ENCODE measurements at regions not wholly inside any gene's neighbourhood (a gene's known extent, or its start where the extent isn't known, plus 50 kb on each side); places are given as distances from the start of the nearest gene placed in this dataset.
A peak's percentile ranks its signal among the peaks of the same experiment; 100 is the strongest.
"Not testable (repeated sequence)": the region's sequence is repeated elsewhere in the genome, so short reads cannot be mapped to it uniquely, and the experiment has no call there.

- Mint-ChIP-seq H3K4me1 (no peaks in the 10 kb centered on the region), H3K4me3 (no peak overlapping the region), H3K36me3 (no peaks in the 10 kb centered on the region), H3K27ac (no peak overlapping the region), H3K27me3 (peaks cover 9% of the 10 kb centered on the region), H3K9me3 (no peaks in the 10 kb centered on the region)
Measured at GRCh38 chr9:15068261-15068660, 158.0 kb upstream of the FREM1 start.

DNA sequence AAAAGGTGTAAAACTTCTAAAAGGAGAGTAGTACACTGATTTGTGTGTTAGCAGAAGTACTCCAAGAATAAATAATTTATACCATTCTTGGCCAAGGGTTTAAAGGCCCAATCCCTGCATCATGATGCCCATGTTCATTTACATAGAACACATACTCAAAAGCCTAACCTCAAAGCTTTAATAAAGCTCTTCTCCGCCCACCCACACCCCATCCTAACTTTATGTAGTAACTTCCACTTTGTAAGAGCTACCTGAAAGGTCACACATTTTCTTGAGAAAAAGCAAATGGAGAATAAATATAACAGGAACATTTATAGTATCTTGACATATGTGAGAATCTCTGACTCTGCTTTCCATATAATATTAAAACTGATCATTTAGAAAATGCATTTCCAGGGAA, 148.8 kb upstream of the FREM1 start:
- Mint-ChIP-seq H3K4me1 (no peaks in the 10 kb centered on the region), H3K36me3 (peaks cover 4% of the 10 kb centered on the region), H3K27me3 (peaks cover 9% of the 10 kb centered on the region), H3K9me3 (no peaks in the 10 kb centered on the region), H3K27ac (no peak overlapping the region), H3K4me3 (no peak overlapping the region)

GRCh38 chr9:15058236-15058635, 148.0 kb upstream of the FREM1 start:
- Mint-ChIP-seq H3K36me3 (peaks cover 4% of the 10 kb centered on the region), H3K9me3 (no peaks in the 10 kb centered on the region), H3K4me1 (no peaks in the 10 kb centered on the region), H3K27ac (no peak overlapping the region), H3K27me3 (peaks cover 6% of the 10 kb centered on the region), H3K4me3 (no peak overlapping the region)

DNA sequence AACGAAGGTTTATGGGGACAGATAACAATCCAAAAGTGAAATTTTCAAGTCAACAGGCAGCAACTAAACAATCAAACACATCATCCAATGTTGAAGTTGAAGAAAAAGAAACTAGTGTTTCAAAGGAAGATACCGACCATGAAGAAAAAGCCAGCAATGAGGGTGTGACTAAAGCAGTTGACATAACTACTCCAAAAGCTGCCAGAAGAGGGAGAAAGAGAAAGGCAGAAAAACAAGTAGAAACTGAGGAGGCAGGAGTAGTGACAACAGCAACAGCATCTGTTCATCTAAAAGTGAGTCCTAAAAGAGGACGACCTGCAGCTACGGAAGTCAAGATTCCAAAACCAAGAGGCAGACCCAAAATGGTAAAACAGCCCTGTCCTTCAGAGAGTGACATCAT, 145.1 kb upstream of the FREM1 start:
- H3K36me3 Mint-ChIP-seq, H3K4me3 Mint-ChIP-seq, H3K4me1 Mint-ChIP-seq, H3K9me3 Mint-ChIP-seq, H3K27ac Mint-ChIP-seq, H3K27me3 Mint-ChIP-seq: not testable (repeated sequence)

DNA sequence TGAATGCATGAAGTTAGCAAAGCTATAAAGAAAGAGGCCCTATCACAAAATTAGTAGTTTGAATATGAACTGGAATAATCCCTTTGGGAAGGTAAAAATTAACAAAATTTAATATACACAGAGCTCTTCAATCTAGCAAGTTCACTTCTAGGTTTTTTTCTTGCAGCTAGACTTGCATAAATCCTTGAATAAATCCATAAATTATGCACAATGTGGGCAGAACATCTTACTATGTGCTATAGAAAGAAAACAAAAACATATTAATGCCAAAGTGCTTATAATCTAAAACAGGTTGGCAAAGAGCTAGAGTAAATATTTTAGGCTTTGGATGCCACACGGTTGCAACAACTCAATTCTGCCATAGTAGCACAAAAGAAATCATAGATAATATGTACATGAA, 138.5 kb upstream of the FREM1 start:
- H3K36me3 Mint-ChIP-seq = no peaks in the 10 kb centered on the region
- peaks cover 1% of the 10 kb centered on the region for H3K27me3 Mint-ChIP-seq
- H3K4me1 Mint-ChIP-seq = no peaks in the 10 kb centered on the region
- no peak overlapping the region for H3K27ac Mint-ChIP-seq
- no peaks in the 10 kb centered on the region for H3K9me3 Mint-ChIP-seq
- no peak overlapping the region for H3K4me3 Mint-ChIP-seq

DNA sequence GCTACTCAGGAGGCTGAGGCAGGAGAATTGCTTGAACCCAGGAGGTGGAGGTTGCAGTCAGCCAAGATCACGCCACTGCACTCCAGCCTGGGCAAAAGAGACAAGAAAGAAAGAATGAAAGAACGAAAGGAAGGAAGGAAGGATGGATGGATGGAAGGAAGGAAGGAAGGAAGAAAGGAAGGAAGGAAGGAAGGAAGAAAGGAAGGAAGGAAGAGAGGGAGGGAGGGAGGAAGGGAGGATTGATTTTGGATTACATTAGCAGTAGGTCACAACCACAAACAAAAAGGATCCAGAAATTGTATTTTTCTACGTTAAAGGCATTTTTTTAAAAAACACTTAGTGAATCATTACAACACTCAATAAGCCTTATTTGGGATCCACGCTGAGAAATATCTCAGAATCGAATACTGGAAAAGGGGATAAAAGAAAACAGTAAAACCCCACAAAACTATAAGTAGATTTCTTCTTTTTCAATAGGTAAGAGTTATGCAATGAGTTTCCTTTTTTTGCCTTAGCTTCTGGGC, 136.9 kb upstream of the FREM1 start:
- Mint-ChIP-seq H3K27me3 (peaks cover 1% of the 10 kb centered on the region), H3K9me3 (no peaks in the 10 kb centered on the region), H3K27ac (no peak overlapping the region), H3K4me1 (no peaks in the 10 kb centered on the region), H3K4me3 (no peak overlapping the region), H3K36me3 (no peaks in the 10 kb centered on the region)

DNA sequence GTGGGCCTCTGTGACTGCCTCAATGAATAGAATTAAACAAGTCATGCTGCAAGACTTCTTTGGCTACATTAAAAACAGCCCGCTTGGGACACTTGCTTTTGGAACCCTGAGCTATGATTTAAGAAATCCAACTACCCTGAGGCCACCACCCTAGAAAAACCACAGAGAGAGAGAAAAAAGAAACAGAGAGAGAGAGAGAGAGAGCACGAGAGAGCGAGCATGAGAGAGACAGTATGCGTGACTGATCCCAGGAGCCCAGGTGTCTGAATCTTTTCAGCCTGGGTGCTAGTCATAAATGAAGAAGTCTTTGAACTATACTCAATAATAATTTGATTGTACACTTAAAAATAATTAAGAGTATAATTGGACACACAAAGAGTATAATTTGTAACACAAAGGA, 123.1 kb upstream of the FREM1 start:
- H3K4me1 Mint-ChIP-seq = no peaks in the 10 kb centered on the region
- no peak overlapping the region for H3K4me3 Mint-ChIP-seq
- no peak overlapping the region for H3K27ac Mint-ChIP-seq
- no peaks in the 10 kb centered on the region for H3K9me3 Mint-ChIP-seq
- peaks cover 3% of the 10 kb centered on the region for H3K27me3 Mint-ChIP-seq
- H3K36me3 Mint-ChIP-seq = no peaks in the 10 kb centered on the region

GRCh38 chr9:15032860-15033259, 122.6 kb upstream of the FREM1 start:
- Mint-ChIP-seq H3K27ac (no peak overlapping the region), H3K36me3 (peaks cover 3% of the 10 kb centered on the region), H3K27me3 (peaks cover 3% of the 10 kb centered on the region), H3K4me3 (no peak overlapping the region), H3K4me1 (no peaks in the 10 kb centered on the region), H3K9me3 (no peaks in the 10 kb centered on the region)

GRCh38 chr9:15021146-15021545, 110.9 kb upstream of the FREM1 start:
- no peaks in the 10 kb centered on the region for H3K36me3 Mint-ChIP-seq
- no peaks in the 10 kb centered on the region for H3K4me1 Mint-ChIP-seq
- H3K27me3 Mint-ChIP-seq = no peaks in the 10 kb centered on the region
- H3K27ac Mint-ChIP-seq = no peak overlapping the region
- no peak overlapping the region for H3K4me3 Mint-ChIP-seq
- no peaks in the 10 kb centered on the region for H3K9me3 Mint-ChIP-seq

DNA sequence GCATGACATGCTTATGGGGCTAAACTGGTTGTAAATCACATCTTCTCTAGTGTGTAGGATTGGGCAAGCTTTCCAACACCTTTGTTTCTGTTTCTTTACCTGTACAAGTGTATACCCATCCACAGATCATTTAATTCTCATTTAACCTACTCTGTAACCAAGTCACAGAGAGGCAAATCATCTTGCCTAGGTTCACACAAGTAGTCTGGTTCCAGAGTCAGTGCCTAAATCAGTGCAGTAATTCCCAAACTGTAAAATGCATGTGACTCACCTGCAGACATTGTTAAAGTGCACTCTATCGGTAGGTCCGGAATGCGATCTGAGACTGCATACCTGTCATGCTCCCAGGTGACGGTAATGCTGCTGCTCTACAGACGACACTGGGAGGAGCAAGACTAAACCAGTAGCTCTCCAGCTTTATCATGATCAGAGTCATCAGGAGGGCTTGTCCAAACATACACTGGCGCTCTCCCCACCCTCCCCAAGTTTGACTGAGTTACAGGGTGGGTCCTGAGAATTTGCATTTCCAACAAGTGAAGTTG, 107.9 kb upstream of the FREM1 start:
- Mint-ChIP-seq H3K4me3 (no peak overlapping the region), H3K36me3 (peaks cover 2% of the 10 kb centered on the region), H3K9me3 (no peaks in the 10 kb centered on the region), H3K27me3 (no peaks in the 10 kb centered on the region), H3K4me1 (no peaks in the 10 kb centered on the region), H3K27ac (no peak overlapping the region)

GRCh38 chr9:15010581-15010980, 100.4 kb upstream of the FREM1 start:
- peaks cover 3% of the 10 kb centered on the region for H3K36me3 Mint-ChIP-seq
- H3K4me1 Mint-ChIP-seq = no peaks in the 10 kb centered on the region
- H3K4me3 Mint-ChIP-seq = no peak overlapping the region

GRCh38 chr9:15007698-15008097, 97.5 kb upstream of the FREM1 start:
- no peaks in the 10 kb centered on the region for H3K27me3 Mint-ChIP-seq
- no peak overlapping the region for H3K27ac Mint-ChIP-seq
- no peaks in the 10 kb centered on the region for H3K9me3 Mint-ChIP-seq
- no peaks in the 10 kb centered on the region for H3K36me3 Mint-ChIP-seq
- no peak overlapping the region for H3K4me3 Mint-ChIP-seq
- H3K4me1 Mint-ChIP-seq = no peaks in the 10 kb centered on the region

More at GRCh38 chr9:15010581-15010980, 100.4 kb upstream of the FREM1 start:
- no peaks in the 10 kb centered on the region for H3K27me3 Mint-ChIP-seq
- no peak overlapping the region for H3K27ac Mint-ChIP-seq
- H3K9me3 Mint-ChIP-seq = no peaks in the 10 kb centered on the region

- H3K36me3 Mint-ChIP-seq = no peaks in the 10 kb centered on the region
- no peak overlapping the region for H3K27ac Mint-ChIP-seq
- H3K4me1 Mint-ChIP-seq = peaks cover 29% of the 10 kb centered on the region
- no peaks in the 10 kb centered on the region for H3K9me3 Mint-ChIP-seq
- H3K4me3 Mint-ChIP-seq = peak overlapping the region; percentile 86
- no peaks in the 10 kb centered on the region for H3K27me3 Mint-ChIP-seq
Measured at GRCh38 chr9:14994738-14995137, 84.5 kb upstream of the FREM1 start.

DNA sequence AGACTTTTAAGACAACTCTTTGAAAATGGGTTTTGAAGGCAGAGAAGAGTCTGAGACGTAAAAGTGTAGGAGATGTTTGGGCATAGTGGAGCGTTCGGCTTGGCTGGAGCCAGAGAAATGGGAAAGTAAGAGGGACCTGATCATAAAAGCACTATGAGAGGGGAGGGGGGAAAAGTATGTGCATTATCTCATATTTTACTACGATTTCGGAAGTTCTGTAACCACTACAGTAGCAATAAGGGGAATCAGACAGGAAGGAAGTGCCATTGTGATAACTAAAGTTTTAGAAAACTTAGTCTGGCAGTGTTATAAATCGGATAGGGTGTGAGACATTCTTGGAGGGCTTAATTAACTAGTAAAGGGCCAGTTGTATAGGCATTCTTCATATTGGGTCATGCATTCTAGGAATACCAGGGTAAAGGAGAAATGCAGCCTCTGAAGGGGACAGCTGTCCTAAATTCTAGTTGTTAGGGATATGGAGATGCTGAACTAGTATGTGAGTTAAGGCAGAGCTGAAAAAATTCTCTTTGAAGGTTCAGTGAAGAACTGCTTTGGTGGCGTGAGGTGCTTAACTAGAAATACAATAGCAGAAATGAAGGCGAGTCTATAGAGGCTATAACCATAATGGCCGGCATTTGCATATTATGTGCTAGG, 83.8 kb upstream of the FREM1 start:
- H3K9me3 Mint-ChIP-seq = no peaks in the 10 kb centered on the region
- H3K27ac Mint-ChIP-seq = peak overlapping the region; percentile 10
- H3K4me3 Mint-ChIP-seq = peak overlapping the region; percentile 86
- no peaks in the 10 kb centered on the region for H3K27me3 Mint-ChIP-seq
- peaks cover 29% of the 10 kb centered on the region for H3K4me1 Mint-ChIP-seq
- no peaks in the 10 kb centered on the region for H3K36me3 Mint-ChIP-seq

DNA sequence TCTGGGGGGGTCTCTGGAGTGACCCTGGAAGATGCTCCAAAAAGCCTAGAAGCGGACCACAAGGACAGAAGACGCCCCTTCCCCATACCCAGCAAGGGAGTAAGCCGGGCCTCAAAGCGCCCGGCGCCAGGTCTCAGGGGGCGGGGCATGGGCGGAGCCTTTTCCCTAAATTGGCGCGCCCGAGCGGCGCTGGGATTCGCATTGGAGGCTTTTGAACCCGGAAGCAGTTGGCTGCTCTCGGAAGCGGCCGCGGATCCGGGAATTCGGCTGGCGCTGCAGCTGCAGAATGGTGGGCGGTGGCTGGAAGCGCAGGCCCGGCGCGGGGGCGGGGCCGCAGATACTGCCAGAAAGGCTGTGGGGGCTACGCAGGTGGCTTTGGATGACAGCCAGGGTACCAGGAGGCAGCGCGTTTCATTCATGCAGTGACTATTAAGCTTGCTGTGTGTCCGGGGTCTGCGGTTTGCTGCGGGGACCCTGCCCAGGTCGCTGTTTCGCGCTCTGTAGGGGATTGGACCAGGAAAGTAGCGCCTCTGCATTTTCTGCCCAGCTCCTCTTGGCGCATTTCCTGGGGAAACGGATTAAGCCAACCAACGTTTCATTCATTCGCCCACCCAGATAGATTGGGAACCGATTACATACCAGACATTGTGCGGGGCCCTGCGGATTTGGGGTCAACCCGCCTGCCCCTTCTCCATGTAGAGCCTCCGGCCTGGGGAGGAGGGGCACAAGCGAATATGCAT, 83.0 kb upstream of the FREM1 start:
- H3K4me1 Mint-ChIP-seq = peaks cover 33% of the 10 kb centered on the region
- no peaks in the 10 kb centered on the region for H3K9me3 Mint-ChIP-seq
- H3K27me3 Mint-ChIP-seq = no peaks in the 10 kb centered on the region
- H3K36me3 Mint-ChIP-seq = no peaks in the 10 kb centered on the region
- H3K4me3 Mint-ChIP-seq = peak overlapping the region; percentile 86
- peak overlapping the region; percentile 37 for H3K27ac Mint-ChIP-seq

GRCh38 chr9:14992516-14992915, 82.3 kb upstream of the FREM1 start:
- Mint-ChIP-seq H3K4me1 (peaks cover 38% of the 10 kb centered on the region), H3K4me3 (peak overlapping the region; percentile 86), H3K9me3 (no peaks in the 10 kb centered on the region), H3K27me3 (no peaks in the 10 kb centered on the region), H3K36me3 (no peaks in the 10 kb centered on the region), H3K27ac (peak overlapping the region; percentile 56)

All from activated naive CD4-positive, alpha-beta T cell treated with anti-CD3 and anti-CD28 coated beads, Interleukin-2, amount 50 U/mL, for 24 hours (primary cell).